HG02884 (cell line): ENCODE measurements at regions not wholly inside any gene's neighbourhood (a gene's known extent, or its start where the extent isn't known, plus 50 kb on each side); places are given as distances from the start of the nearest gene placed in this dataset.

Experiments used
- ATAC-seq: cut with Tn5 transposase; IDR thresholded peaks from one replicate; pipeline ENCODE4 v1.9.1; 2021; ENCODE audit warnings: mild to moderate bottlenecking, moderate library complexity; ENCODE audit not compliant: unreplicated experiment

DNA sequence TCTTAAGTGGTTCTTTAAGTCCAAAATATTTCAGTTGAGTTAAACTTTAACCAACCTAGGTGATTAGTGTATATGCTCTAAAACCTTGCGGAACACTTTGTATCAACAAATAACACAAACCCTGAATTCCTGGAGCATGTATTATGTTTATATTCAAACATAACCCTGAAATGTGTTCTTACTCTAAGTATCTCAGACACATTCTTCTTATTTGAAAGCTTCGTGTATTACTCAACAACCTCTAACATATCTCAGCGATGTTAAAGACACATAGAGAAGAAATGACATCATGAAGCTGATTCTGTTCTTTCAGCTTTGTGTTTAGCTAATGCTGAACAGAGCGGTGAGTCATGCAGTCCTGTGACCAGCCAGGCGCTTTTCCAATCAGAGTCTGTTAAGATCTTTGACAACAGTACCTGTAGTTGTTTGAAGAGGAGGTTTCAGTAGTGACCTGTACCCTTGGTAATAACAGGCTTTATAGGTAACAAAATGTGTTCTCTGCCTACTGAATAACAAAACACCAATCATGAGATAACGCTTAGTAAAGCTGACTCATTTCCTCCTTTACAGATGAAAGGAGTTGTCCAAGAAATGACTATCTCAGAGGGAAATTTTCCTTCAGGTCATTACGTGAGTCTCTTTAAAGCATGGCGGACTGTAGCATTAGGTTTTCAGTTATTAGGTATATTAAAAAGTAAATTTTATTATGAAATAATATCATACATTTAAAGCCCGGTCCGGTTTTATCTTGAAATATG is 67.3 kb upstream of the KLF6 start:
- peak; percentile 84 for ATAC-seq

DNA sequence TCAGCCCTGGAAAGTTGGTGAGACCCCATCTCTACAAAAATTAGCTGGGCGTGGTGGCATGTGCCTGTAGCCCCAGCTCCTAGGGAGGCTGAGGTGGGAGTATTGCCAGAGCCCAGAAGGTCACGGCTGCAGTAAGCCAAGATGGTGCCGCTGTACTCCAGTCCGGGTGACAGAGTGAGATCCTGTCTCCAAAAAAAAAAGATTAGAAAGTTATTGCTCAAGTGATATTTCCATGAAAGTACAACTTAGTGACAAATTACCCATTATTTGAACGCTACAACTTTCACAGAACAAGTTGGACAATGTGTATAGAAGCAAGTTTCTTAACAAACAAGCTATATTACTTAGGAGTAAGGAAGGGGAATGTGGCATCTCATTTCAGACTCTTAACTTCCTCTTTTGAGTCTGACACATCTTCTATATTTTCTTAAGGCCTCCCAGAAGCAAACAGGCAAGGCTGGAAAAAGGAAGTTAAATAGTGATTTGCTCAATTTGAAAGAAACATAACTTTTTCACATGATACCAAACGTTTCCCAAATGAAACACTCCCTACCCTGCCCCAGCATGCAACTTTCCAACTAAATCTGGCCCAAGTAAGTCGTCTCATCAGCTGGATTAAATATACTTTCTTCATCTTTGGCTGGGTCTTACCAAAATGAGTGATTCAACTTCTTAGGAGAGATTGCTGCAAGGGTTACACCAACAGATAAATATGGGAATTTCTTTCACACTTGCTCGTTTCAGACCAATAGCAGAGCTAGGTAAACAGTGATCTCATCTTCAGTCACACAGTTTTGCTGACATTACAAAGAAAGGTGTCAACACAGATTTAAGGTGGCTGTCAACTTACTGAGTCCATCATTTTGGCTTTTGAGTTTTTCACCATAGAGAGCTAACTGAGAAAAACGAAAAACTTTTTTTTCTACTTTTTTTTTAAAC is 66.3 kb upstream of the KLF6 start:
- ATAC-seq, result peak; percentile 45

DNA sequence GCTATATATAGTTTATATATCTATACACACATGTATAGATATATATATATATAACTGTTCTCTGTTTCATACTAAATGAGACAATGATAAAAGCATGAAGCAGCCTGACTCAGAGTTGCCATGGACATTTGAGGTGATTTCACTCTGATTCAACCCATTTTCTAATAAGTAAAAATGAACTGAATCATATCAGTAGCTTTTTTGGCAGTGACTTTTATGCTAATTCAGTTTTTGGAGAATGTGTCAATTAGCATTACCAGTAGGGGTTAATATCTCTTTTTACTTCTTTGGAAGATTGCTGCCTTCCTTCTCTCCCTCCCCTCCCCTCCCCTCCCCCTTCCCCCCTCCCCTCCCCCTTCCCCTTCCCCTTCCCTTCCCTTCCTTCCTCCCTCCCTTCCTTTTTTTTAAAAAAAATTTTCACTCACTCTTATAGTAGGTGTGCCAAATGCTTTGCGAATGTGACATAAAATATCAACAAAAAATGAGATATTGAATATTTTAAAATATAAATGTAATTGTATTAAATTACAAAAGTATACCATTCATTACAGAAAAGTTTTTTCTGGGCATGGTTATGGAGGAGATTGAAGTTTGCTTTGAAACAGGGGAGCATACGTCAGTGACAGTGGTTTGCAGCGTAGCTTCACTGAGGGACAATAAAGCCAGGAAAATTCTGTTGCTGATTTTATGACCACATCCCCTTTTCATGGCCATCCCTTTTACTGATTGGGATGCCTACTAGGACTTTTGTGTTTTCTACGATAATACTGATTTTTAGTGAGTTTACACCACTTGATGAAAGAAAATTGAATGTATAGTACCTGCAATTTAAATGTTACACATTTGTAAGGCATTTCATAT is 64.0 kb upstream of the KLF6 start:
- ATAC-seq, result no peak

DNA sequence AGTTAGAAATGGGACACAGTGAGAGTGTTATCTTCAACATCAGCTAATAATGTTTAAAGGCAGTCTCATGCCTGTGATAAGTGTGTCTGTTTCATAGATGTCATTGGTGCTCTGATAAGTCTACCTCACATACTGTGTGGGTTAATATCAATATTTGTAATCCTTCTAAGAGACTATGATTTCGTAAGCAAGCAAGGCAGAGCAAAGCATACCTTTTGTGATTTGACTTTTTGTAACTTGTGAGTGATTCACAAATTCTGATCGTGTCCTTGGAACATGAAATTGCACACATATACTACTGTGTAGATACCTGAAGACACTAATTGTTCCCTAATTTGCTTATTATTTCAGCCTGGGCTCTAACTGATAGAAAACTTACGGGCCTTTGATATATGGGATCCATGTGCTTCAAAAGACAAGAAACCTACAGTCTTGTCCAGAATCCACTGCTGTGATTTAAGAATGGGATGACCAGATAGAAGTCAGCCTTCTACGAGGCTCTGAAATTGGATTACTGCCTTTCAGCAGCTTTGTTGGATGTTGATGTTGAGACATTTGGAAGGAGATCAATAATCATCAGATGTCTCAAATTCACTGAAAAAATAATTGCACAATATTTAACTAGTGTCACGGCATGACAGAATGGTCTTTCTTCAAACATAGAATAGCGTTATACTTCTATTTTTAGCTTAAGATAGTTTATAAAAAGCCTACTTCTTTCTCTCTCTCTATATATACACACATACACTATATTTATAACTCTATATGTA is 63.2 kb upstream of the KLF6 start:
- no peak for ATAC-seq

DNA sequence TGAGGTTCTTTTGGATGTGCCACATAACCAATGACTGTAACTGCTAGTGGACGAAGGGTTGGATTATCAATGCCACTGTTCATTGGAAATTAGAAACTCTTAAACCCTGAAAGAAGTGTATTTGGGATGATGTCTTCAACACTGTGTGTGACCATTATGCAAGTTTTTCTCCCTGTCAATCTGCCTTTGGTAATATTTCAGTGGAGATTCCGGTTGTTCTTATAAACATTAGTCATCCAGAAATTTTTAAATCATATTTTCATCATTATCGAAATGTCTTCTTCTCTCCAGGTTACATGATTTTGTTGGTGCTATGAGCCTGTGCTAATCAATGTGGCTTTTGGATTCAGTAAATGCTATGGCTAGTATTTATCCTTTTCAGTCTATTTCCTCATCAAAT is 61.7 kb upstream of the KLF6 start:
- no peak for ATAC-seq

- no peak for ATAC-seq
Observed at GRCh38 chr10:3844491-3845025, 59.5 kb upstream of the KLF6 start.

- no peak for ATAC-seq
Observed at GRCh38 chr10:3838460-3839437, 53.7 kb upstream of the KLF6 start.

GRCh38 chr10:3837647-3838459 is 52.8 kb upstream of the KLF6 start:
- ATAC-seq, result no peak

DNA sequence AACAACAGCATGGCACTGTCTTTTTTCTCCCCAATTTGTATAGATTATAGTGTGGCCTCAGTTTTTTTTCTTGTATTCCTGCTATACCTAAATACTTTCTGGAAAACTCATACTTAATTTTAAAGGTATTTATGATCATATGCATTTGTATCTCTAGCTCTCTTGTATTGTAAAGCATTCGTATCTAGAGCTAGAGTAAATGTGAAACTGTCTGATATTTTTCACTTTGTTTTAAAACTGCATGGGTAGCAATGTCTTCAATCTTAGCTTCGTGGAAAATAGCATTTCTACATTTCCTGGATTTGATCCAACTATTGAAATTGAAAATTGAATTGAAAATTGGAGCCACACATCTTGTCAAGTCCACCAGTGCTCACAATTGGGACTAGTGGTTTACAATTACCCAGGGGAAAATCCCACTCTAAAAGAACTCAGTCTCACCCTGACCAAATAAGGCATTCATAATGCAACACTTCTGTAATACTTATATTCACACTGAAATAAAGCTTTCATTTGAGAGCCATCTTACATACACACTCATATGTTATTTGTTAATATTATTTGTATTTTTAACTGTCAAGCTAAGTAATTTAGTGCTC is 51.3 kb upstream of the KLF6 start:
- peak; percentile 54 for ATAC-seq

- peak; percentile 46 for ATAC-seq
Observed at GRCh38 chr10:3835770-3836169, 50.8 kb upstream of the KLF6 start.

GRCh38 chr10:3834947-3835346 is 49.9 kb upstream of the KLF6 start:
- ATAC-seq, result no peak
